ENCODE measurements at regions not wholly inside any gene's neighbourhood (a gene's known extent, or its start where the extent isn't known, plus 50 kb on each side); places are given as distances from the start of the nearest gene placed in this dataset.

- peaks cover 73% of the 10 kb centered on the region for H3K9me3 ChIP-seq (ENCODE audit: control insufficient read depth, low read depth, low read length)
- no peak overlapping the region for H3T11ph ChIP-seq (ENCODE audit: low read length)
- H3K4ac ChIP-seq (ENCODE audit: low read depth, low read length) = no peak overlapping the region
- no peaks in the 10 kb centered on the region for H3K27me3 ChIP-seq (ENCODE audit: insufficient read depth, low read length)
- H4K20me1 ChIP-seq (ENCODE audit: control insufficient read depth, insufficient read depth, insufficient read length) = no peaks in the 10 kb centered on the region
- TF ChIP-seq CTCF (conservative IDR thresholded peaks at IDR 0.05) = no peak
- no peak overlapping the region for H2BK20ac ChIP-seq (ENCODE audit: low read depth, low read length, poor library complexity, severe bottlenecking)
- no peaks in the 10 kb centered on the region for H3K79me2 ChIP-seq (ENCODE audit: insufficient read depth, low read length)
- H3K4me1 ChIP-seq (ENCODE audit: insufficient read depth, low read length) = no peaks in the 10 kb centered on the region
- no peak overlapping the region for H2AK5ac ChIP-seq (ENCODE audit: insufficient read length, low read length)
- no peak for DNase-seq
- Mint-ChIP-seq H3K4me3 (no peak overlapping the region), H3K27me3 (ENCODE audit: low read depth) (no peaks in the 10 kb centered on the region), H3K4me1 (no peaks in the 10 kb centered on the region), H3K27ac (no peak overlapping the region), H3K9me3 (peaks cover 83 to 89% of the 10 kb centered on the region in 2 experiments), H3K36me3 (ENCODE audit: insufficient read depth in 1 of 3, low read depth in 3 of 3) (peaks cover 0 to 14% (median 2%) of the 10 kb centered on the region in 3 experiments; a peak in 3 of 7 replicates)
- no peak overlapping the region for H3K9ac ChIP-seq (ENCODE audit: extremely low read depth, insufficient read length, low read length)
- no peak overlapping the region for H4K5ac ChIP-seq (ENCODE audit: insufficient read length, low read depth, low read length)
- no peak overlapping the region for H2AFZ ChIP-seq (ENCODE audit: low read length)
- H4K8ac ChIP-seq (replicated peaks; ENCODE audit: insufficient read length, low read depth, low read length) = no peak overlapping the region
- no peak overlapping the region for H3K23ac ChIP-seq (ENCODE audit: insufficient read length, low read depth, low read length)
- H2BK120ac ChIP-seq (ENCODE audit: low read depth, low read length, poor library complexity, severe bottlenecking) = no peak overlapping the region
- H2BK15ac ChIP-seq (ENCODE audit: low read depth, low read length) = no peak overlapping the region
- no peaks in the 10 kb centered on the region for H3K79me1 ChIP-seq (ENCODE audit: insufficient read depth, low read depth, low read length, poor library complexity, severe bottlenecking)
- H3K14ac ChIP-seq (ENCODE audit: insufficient read depth, low read length) = no peak overlapping the region
- H3K27ac ChIP-seq (ENCODE audit: insufficient read length, low read depth, low read length) = no peak overlapping the region
- no CpG with 5 or more reads among the region's 3 CpGs for WGBS (ENCODE audit: extremely low coverage, insufficient read length, low lambda C conversion rate)
- H2BK12ac ChIP-seq (ENCODE audit: insufficient read length, low read depth, low read length) = no peak overlapping the region
- no peak overlapping the region for H3K56ac ChIP-seq (ENCODE audit: insufficient read length, low read depth, low read length)
- no peak overlapping the region for H4K91ac ChIP-seq (ENCODE audit: insufficient read length, low read depth, low read length)
- H2BK5ac ChIP-seq (ENCODE audit: insufficient read length, low read length) = no peak overlapping the region
- H3K23me2 ChIP-seq (ENCODE audit: insufficient read length, low read depth, low read length, poor library complexity, severe bottlenecking) = no peaks in the 10 kb centered on the region
- no peak overlapping the region for H3K18ac ChIP-seq (ENCODE audit: insufficient read length, low read depth, low read length)
- no peak overlapping the region for H3K4me2 ChIP-seq (ENCODE audit: insufficient read depth, insufficient read length, low read length)
Observed at GRCh38 chr16:35931722-35932121, 2472.3 kb downstream of the TP53TG3F start.

All from H9 (cell line).